ENCODE measurements at regions not wholly inside any gene's neighbourhood (a gene's known extent, or its start where the extent isn't known, plus 50 kb on each side); places are given as distances from the start of the nearest gene placed in this dataset.

DNA sequence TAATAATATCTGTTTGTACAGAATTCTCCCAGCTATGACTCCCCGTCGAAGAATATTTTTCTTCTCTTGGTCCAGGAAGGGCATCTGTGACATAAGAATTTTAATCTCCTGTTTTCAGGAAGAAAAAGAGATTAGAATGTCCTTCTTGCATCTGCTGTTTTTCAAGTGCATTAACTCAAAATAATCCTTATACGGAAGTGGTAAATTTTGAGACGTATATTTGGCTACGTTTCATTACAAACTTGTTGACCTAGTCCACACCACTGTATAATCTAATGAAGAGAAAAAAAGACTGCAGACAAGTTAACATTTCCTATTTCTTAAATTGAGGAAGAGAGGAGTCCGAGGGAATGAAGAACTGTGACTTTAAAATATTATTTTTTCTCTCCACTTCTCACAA is 959.9 kb downstream of the DIAPH3 start:
- Histone ChIP-seq H3K36me3 (no peaks in the 10 kb centered on the region), H3K27me3 (ENCODE audit: low read depth) (no peaks in the 10 kb centered on the region), H3K4me1 (no peaks in the 10 kb centered on the region), H3K4me3 (no peak overlapping the region), H3K27ac (no peak overlapping the region), H3K9me3 (no peaks in the 10 kb centered on the region)
- intact Hi-C loops (cut with DNase I): no loop called here
- DNase-seq (no peak), ATAC-seq (no peak)
- TF ChIP-seq CTCF (IDR thresholded peaks at IDR 0.05): no peak

- Histone ChIP-seq H3K27ac (no peak overlapping the region), H3K4me3 (no peak overlapping the region), H3K9me3 (no peaks in the 10 kb centered on the region), H3K36me3 (no peaks in the 10 kb centered on the region), H3K4me1 (no peaks in the 10 kb centered on the region), H3K27me3 (ENCODE audit: low read depth) (no peaks in the 10 kb centered on the region)
- no peak for ATAC-seq
- no peak for TF ChIP-seq CTCF (IDR thresholded peaks at IDR 0.05)
- intact Hi-C loops (cut with DNase I): no loop called here
- no peak for DNase-seq
Observed at GRCh38 chr13:59205501-59205900, 958.2 kb downstream of the DIAPH3 start.

GRCh38 chr13:59208405-59209195 is 955.1 kb downstream of the DIAPH3 start:
- no peaks in the 10 kb centered on the region for H3K4me1 ChIP-seq
- no peak for DNase-seq
- H3K27ac ChIP-seq: no peak overlapping the region
- no peaks in the 10 kb centered on the region for H3K27me3 ChIP-seq (ENCODE audit: low read depth)
- no peak overlapping the region for H3K4me3 ChIP-seq
- H3K9me3 ChIP-seq: no peaks in the 10 kb centered on the region
- H3K36me3 ChIP-seq: no peaks in the 10 kb centered on the region
- intact Hi-C loops (cut with DNase I): no loop called here
- TF ChIP-seq CTCF (IDR thresholded peaks at IDR 0.05): no peak
- ATAC-seq: no peak

DNA sequence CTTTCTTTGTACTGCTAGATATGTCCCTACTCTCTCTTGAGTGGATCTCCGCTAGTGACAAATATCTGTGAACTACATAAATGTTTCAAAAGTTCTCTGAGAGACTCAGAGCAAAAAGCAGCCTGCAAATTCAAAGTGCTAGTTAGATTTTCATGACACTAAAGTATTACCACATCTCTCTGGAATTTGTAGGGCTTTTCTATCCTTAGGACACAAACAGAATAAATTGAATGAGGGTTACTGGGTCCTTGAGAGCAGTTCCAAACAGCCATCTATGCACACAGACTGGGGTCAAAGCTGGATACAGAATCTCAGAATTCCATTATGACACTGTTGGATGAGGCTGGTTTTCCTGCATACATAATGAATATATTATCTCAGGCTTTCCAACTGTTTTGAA is 953.2 kb downstream of the DIAPH3 start:
- TF ChIP-seq CTCF (IDR thresholded peaks at IDR 0.05): no peak
- Histone ChIP-seq H3K9me3 (no peaks in the 10 kb centered on the region), H3K4me1 (no peaks in the 10 kb centered on the region), H3K4me3 (no peak overlapping the region), H3K27ac (no peak overlapping the region), H3K27me3 (ENCODE audit: low read depth) (no peaks in the 10 kb centered on the region), H3K36me3 (no peaks in the 10 kb centered on the region)
- no peak for DNase-seq
- intact Hi-C loops (cut with DNase I): no loop called here
- ATAC-seq: no peak

DNA sequence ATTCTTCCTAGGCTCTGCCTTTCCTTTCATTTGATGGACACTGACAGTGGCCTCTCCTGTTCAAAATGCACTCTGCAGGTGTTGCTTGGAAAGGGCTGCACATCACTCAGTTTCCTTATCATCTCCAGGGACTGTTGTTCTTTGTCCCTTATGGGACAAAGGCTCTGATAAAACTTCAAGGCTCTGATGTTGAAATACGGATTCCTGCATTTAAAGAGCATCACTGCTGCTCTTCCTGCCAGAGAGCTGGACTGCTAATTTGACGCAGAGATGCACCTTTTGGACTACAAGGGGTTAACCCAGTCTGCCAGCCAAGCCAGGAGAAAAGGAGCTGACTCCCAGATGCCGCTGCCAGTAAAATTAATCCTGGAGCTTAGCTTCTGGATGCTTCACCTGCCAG is 952.1 kb downstream of the DIAPH3 start:
- ATAC-seq: no peak
- H3K27ac ChIP-seq: no peak overlapping the region
- no peaks in the 10 kb centered on the region for H3K27me3 ChIP-seq (ENCODE audit: low read depth)
- H3K9me3 ChIP-seq: no peaks in the 10 kb centered on the region
- H3K36me3 ChIP-seq: no peaks in the 10 kb centered on the region
- no peaks in the 10 kb centered on the region for H3K4me1 ChIP-seq
- no peak for TF ChIP-seq CTCF (IDR thresholded peaks at IDR 0.05)
- no peak for DNase-seq
- H3K4me3 ChIP-seq: no peak overlapping the region
- intact Hi-C loops (cut with DNase I): no loop called here
